ENCODE measurements at regions not wholly inside any gene's neighbourhood (a gene's known extent, or its start where the extent isn't known, plus 50 kb on each side); places are given as distances from the start of the nearest gene placed in this dataset.

GRCh38 chr14:87879389-87879788 lies 113.6 kb downstream of the GALC start:
- no peak for DNase-seq (ENCODE audit: low spot score)

GRCh38 chr14:87878959-87879358 lies 114.0 kb downstream of the GALC start:
- no peak for DNase-seq (ENCODE audit: low spot score)

GRCh38 chr14:87877877-87878276 lies 115.1 kb downstream of the GALC start:
- no peak for DNase-seq (ENCODE audit: low spot score)

- DNase-seq (ENCODE audit: low spot score), result no peak
These were observed 118.3 kb downstream of the GALC start for GRCh38 chr14:87874676-87875075.

- DNase-seq (ENCODE audit: low spot score), result no peak
These were observed 119.2 kb downstream of the GALC start for GRCh38 chr14:87873741-87874140.

- no peak for DNase-seq (ENCODE audit: low spot score)
These were observed 123.1 kb downstream of the GALC start for GRCh38 chr14:87869619-87870583.

- DNase-seq (ENCODE audit: low spot score), result no peak
These were observed 124.1 kb downstream of the GALC start for GRCh38 chr14:87868920-87869319.

GRCh38 chr14:87866116-87866515 lies 126.9 kb downstream of the GALC start:
- DNase-seq (ENCODE audit: low spot score), result no peak

- DNase-seq (ENCODE audit: low spot score), result no peak
These were observed 128.4 kb downstream of the GALC start for GRCh38 chr14:87864356-87865270.

- no peak for DNase-seq (ENCODE audit: low spot score)
These were observed 129.9 kb downstream of the GALC start for GRCh38 chr14:87863047-87863446.

GRCh38 chr14:87852107-87852506 lies 140.9 kb downstream of the GALC start:
- DNase-seq (ENCODE audit: low spot score), result no peak

- DNase-seq (ENCODE audit: low spot score), result no peak
These were observed 141.8 kb downstream of the GALC start for GRCh38 chr14:87851190-87851589.

- DNase-seq (ENCODE audit: low spot score), result no peak
These were observed 145.7 kb downstream of the GALC start for GRCh38 chr14:87847216-87847755.

GRCh38 chr14:87840906-87841305 lies 152.1 kb downstream of the GALC start:
- DNase-seq (ENCODE audit: low spot score), result no peak

- DNase-seq (ENCODE audit: low spot score), result no peak
These were observed 154.1 kb downstream of the GALC start for GRCh38 chr14:87838931-87839330.

- no peak for DNase-seq (ENCODE audit: low spot score)
These were observed 155.7 kb downstream of the GALC start for GRCh38 chr14:87837296-87837695.

- DNase-seq (ENCODE audit: low spot score), result no peak
These were observed 158.4 kb downstream of the GALC start for GRCh38 chr14:87834594-87834993.

GRCh38 chr14:87833026-87833425 lies 160.0 kb downstream of the GALC start:
- DNase-seq (ENCODE audit: low spot score), result no peak

GRCh38 chr14:87830443-87831096 lies 162.4 kb downstream of the GALC start:
- DNase-seq (ENCODE audit: low spot score), result no peak

- no peak for DNase-seq (ENCODE audit: low spot score)
These were observed 163.4 kb downstream of the GALC start for GRCh38 chr14:87829543-87829942.

GRCh38 chr14:87824266-87824665 lies 168.7 kb downstream of the GALC start:
- no peak for DNase-seq (ENCODE audit: low spot score)

GRCh38 chr14:87816416-87816815 lies 176.6 kb downstream of the GALC start:
- no peak for DNase-seq (ENCODE audit: low spot score)

Data from CD4-positive, alpha-beta T cell treated with Interleukin-2 at 100 ng/mL for 4 hours (primary cell).